Vagina (tissue), 2 donors: ENCODE measurements at regions not wholly inside any gene's neighbourhood (a gene's known extent, or its start where the extent isn't known, plus 50 kb on each side); places are given as distances from the start of the nearest gene placed in this dataset.

Experiments
- CTCF ChIP-seq, 3 experiments: fragments of 450-650 bp in 2 of 3; fragments of 200-600 bp in 1 of 3; sonication (generic) in 1 of 3; IDR thresholded peaks; one replicate each; pipeline ENCODE4 v1.5.1; 2017 to 2019; ENCODE audit warnings: antibody characterized with exemption in 3 of 3, mild to moderate bottlenecking in 2 of 3, moderate library complexity in 2 of 3
- POLR2A ChIP-seq, 2 donors: fragments of 450-650 bp; IDR thresholded peaks; one replicate each; pipeline ENCODE4 v1.6.1; 2017; ENCODE audit warnings: antibody characterized with exemption in 2 of 2, mild to moderate bottlenecking in 2 of 2, moderate library complexity in 2 of 2

- no peak for TF ChIP-seq CTCF (IDR thresholded peaks at IDR 0.05)
- TF ChIP-seq POLR2A (IDR thresholded peaks at IDR 0.05) = no peak
Observed at GRCh38 chr16:59173408-59173831, 439.3 kb upstream of the GOT2 start.
